GM21528 (cell line): ENCODE measurements at regions not wholly inside any gene's neighbourhood (a gene's known extent, or its start where the extent isn't known, plus 50 kb on each side); places are given as distances from the start of the nearest gene placed in this dataset.
"Not testable (repeated sequence)": the region's sequence is repeated elsewhere in the genome, so short reads cannot be mapped to it uniquely, and the experiment has no call there.

Experiments
- ATAC-seq: cut with Tn5 transposase; IDR thresholded peaks from one replicate; pipeline ENCODE4 v1.9.1; 2021; ENCODE audit warnings: mild to moderate bottlenecking, moderate library complexity; ENCODE audit not compliant: unreplicated experiment, low FRiP score

DNA sequence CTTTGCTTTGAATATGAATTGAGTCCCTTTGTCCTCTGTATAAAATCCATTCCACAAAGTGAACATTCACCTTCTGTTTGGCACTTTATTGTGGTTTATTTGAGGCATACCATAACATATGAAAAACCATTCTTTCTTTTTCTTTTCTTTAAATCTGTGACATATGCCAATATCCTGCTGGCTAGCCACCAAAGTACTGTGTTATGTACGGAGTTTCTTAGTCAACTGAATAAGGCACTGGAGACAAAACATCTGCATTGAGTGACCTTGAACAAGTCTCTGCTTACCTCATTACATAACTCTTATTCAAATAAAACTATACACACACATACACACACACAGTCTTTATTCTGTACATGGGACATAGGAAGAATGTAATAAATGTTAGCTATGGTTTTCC lies 872.8 kb downstream of the C4orf33 start:
- no peak for ATAC-seq

DNA sequence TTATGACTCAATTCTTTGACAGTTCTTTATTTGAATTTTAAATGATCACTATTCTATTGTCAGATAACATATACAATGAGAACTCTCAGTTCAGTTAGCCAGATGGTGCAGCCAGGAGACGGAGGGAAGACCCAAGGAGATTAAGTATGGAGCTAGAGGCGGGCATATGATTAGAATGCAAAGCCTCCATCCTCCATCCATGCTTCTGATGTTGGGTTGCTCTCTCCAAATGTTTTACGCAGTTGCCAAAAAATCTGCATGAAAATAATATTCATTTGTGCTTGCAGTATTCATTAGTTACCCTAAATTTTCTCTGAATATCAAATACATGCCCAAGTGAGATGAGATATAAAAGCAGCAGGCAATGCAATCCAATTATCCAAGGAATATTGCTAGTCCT lies 874.8 kb downstream of the C4orf33 start:
- no peak for ATAC-seq

DNA sequence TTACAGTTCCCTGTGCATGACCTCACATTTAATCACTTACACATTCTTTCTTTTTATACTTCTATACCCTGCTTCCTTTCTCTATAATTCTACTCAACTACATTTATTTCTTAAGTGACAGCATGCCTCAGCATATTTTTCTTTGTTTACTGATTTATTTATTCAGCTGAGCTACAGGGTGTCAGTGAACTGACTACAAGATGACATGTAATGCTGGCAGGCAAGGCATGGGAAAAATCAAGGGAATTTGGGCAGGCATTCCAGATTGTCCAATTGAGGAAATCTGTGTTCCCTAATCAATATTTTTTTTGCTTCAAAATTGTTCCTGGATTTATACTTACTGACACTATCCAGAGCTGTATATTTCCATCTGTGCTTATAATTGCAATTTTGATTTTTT lies 875.5 kb downstream of the C4orf33 start:
- ATAC-seq = no peak

DNA sequence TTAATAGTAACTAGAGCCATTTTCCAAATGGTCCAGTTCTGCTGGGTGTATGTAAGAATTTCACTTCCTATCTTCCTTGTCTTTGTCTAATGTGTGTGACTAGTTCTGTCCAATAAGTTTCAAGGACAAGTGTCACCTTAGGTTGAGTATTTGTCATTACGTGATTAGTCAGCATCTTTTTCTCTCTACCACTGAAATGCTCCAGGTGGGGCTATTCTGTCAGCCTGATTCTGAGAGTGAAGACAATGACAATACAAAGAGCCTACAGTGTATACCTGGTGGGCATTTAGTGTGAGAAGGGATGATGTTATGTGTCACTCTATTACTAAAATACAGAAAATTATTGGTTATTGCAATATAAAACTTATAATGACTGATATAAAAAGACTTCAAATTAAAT lies 876.3 kb downstream of the C4orf33 start:
- no peak for ATAC-seq

- no peak for ATAC-seq
These were observed 878.8 kb downstream of the C4orf33 start for GRCh38 chr4:129974730-129975129.

- ATAC-seq = no peak
These were observed 882.4 kb downstream of the C4orf33 start for GRCh38 chr4:129978315-129978714.

- ATAC-seq = no peak
These were observed 893.0 kb downstream of the C4orf33 start for GRCh38 chr4:129988957-129989356.

- no peak for ATAC-seq
These were observed 898.8 kb downstream of the C4orf33 start for GRCh38 chr4:129994715-129995114.

DNA sequence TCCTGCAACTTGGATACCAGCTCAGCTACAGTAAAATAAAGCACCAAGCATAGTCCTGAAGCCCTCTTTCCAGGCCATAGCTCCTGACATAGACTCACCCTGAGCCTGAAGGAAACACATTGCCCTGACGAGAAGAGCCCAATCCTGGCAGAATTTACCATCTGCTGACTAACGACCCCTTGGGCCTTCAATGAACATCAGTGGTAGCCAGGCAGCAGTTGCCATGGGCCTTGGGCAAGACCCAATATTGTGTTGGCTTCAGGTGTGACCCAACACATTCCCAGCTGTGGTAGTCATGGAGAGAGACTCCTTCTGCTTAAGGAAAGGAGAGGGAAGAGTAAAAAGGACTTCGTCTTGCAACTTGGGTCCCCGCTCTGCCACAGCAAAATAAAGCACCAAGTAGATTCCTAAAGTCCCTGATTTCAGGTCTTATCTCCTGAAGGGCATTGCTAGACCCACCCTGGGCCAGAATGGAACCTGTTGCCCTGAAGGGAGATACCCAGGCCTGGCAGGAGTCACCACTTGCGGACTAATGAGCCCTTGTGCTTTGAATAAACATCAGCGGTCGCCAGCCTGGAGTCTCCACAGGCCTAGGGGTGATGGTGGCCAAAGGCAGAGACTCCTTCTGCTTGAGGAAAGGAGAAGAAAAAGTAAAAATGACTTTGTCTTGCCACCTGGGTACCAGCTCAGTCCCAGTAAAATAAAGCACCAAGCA lies 902.6 kb downstream of the C4orf33 start:
- no peak for ATAC-seq

DNA sequence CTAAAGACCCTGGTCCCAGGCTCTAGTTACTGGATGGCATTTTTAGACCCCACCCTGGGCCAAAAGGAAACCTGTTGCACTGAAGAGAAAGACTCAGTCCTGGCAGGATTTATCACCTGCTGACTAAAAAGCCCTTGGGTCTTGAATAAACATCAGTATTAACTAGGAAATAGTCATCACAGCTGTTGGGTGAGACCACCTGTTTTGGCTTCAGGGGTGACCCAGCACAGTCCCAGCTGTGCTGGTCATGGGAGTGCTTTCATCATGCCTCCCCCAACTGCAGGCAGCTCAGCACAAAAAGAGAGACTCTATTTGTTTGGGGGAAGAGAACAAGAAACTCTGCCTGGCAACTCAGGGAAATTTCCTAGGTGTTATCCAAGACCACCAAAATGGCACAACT lies 903.2 kb downstream of the C4orf33 start:
- ATAC-seq = no peak

- no peak for ATAC-seq
These were observed 912.5 kb downstream of the C4orf33 start for GRCh38 chr4:130008461-130008860.

DNA sequence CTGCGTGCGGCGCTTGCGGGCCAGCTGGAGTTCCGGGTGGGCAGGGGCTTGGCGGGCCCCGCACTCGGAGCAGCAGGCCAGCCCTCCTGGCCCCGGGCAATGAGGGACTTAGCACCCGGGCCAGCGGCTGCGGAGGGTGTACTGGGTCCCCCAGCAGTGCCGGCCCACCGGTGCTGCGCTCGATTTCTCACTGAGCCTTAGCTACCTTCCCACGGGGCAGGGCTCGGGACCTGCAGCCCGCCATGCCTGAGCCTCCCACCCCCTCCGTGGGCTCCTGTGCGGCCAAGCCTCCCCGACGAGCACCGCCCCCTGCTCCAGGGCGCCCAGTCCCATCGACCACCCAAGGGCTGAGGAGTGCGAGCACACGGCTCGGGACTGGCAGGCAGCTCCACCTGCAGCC lies 916.9 kb downstream of the C4orf33 start:
- ATAC-seq = not testable (repeated sequence)

- no peak for ATAC-seq
These were observed 925.8 kb downstream of the C4orf33 start for GRCh38 chr4:130021706-130022105.

GRCh38 chr4:130023088-130023487 lies 927.1 kb downstream of the C4orf33 start:
- no peak for ATAC-seq

- ATAC-seq = no peak
These were observed 929.7 kb downstream of the C4orf33 start for GRCh38 chr4:130025701-130026100.

- ATAC-seq = no peak
These were observed 930.2 kb downstream of the C4orf33 start for GRCh38 chr4:130026185-130026584.

- no peak for ATAC-seq
These were observed 932.0 kb downstream of the C4orf33 start for GRCh38 chr4:130027973-130028372.

GRCh38 chr4:130028552-130028951 lies 932.6 kb downstream of the C4orf33 start:
- peak; percentile 76 for ATAC-seq

DNA sequence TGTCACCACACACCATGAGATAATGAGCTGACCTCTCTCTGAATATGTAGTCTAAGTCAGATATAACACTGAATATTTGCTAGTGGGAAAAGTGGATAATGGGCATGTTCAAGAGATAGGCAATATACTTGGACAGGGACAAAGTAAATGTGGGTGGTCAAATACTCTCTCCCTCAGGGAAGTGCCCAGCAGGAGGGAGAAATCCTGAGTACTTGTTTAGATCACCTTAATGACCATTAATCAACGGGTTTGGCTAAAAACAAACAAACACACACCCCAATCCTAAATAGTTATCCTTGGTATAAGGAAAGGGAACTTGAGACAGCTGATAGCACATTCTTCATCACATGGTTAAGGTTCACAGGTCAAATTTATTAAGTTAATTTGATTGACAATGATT lies 933.5 kb downstream of the C4orf33 start:
- no peak for ATAC-seq

DNA sequence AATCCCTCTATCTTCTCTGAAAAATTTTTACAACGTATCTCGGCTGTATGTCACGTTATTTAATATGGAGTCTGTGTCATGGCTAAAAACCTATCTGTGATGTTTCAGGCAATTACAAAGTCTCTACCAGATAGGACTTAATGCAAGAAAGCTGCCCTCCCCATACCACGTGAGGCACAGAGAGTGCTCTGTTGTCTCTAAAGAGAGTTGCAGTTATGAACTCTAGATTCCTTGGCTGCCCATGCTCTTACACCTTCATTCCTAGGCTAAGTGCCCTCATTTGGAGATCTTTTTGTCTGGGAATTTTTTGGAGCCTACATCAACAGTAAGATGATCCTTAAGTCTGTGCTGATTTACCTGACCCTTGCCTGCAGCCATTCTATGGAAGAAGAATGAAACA lies 935.9 kb downstream of the C4orf33 start:
- ATAC-seq = no peak

DNA sequence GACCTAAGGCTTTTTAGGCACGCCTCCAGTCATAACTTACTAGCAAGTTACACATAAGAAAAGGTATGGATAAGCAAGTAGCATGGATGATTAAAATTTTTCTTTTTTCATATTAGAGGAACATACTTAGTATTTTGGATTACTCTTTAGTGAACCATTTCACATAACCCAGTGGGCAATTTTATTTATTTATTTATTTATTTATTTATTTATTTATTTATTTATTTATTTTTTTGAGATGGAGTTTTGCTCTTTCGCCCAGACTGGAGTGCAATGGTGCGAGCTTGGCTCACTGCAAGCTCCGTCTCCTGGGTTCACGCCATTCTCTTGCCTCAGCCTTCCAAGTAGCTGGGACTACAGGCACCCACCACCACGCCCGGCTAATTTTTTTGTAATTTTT lies 937.7 kb downstream of the C4orf33 start:
- not testable (repeated sequence) for ATAC-seq

GRCh38 chr4:130034876-130035275 lies 938.9 kb downstream of the C4orf33 start:
- no peak for ATAC-seq

DNA sequence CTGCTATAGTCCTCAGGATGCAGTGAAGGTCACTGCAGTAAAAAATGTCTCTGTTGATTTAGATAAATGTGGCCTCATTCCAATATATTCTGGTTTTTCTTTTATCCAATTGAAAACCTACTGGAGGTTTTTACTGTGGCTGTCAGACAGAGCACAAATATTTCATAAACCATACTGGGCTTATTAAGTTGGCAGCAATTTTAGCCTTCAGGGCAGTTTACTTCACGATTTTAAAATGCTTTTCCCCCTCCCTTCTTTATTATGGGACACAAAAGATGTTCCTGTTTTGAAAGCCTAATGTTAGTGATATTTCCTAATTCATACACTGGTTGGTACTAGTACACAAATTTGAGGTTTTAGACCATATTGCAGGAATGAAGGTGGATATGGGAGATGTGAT lies 939.4 kb downstream of the C4orf33 start:
- no peak for ATAC-seq
